ENCODE measurements at regions not wholly inside any gene's neighbourhood (a gene's known extent, or its start where the extent isn't known, plus 50 kb on each side); places are given as distances from the start of the nearest gene placed in this dataset.

DNA sequence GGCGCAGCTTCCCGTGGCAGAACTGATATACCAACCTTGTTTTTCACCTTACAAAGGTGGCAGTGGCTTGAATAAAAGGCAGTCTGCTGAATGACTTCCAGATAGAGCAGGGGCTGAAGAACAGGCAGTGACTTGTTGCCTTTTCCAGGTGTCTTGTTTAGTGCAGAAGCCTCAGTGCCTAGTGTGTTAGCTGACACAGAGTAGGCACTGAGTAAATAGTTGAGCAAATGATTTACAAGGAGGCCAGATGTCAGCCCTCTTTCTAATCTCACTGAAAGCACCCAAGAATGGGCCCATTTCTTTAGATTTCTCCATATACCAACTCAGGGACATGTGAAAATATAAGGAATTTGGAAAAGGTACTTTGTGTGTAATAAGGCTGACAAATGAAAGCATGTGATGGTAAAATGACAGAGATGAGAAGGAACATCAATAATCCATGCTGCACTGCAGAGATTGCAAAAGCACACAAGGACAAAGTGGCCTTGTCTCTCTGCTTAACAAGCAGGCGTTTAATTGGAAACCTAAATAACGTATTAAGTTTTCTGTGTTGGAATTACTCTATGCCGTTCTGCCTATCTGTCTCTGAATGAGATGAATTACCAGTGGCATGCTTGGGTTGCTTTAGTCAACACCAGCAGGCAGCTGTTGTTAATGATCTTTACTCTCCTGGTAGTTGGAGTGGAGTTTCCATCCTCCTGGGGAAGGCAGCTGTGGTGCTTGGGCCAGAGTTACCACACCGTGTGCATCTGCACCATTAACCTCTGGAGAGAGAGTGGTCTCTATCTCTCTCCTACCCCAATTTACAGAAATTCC lies 360.1 kb upstream of the C9orf72 start:
- Histone ChIP-seq H3K4me3 (no peak overlapping the region), H3K36me3 (no peaks in the 10 kb centered on the region), H3K27ac (no peak overlapping the region), H3K27me3 (no peaks in the 10 kb centered on the region), H3K4me1 (ENCODE audit: insufficient read depth) (no peaks in the 10 kb centered on the region), H3K9me3 (no peaks in the 10 kb centered on the region)
- DNase-seq, result no peak
- TF ChIP-seq, protein P1, sequence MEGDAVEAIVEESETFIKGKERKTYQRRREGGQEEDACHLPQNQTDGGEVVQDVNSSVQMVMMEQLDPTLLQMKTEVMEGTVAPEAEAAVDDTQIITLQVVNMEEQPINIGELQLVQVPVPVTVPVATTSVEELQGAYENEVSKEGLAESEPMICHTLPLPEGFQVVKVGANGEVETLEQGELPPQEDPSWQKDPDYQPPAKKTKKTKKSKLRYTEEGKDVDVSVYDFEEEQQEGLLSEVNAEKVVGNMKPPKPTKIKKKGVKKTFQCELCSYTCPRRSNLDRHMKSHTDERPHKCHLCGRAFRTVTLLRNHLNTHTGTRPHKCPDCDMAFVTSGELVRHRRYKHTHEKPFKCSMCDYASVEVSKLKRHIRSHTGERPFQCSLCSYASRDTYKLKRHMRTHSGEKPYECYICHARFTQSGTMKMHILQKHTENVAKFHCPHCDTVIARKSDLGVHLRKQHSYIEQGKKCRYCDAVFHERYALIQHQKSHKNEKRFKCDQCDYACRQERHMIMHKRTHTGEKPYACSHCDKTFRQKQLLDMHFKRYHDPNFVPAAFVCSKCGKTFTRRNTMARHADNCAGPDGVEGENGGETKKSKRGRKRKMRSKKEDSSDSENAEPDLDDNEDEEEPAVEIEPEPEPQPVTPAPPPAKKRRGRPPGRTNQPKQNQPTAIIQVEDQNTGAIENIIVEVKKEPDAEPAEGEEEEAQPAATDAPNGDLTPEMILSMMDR (IDR thresholded peaks at IDR 0.05), result no peak
- TF ChIP-seq EP300 (IDR thresholded peaks at IDR 0.05) (no peak), POLR2A (IDR thresholded peaks at IDR 0.05) (no peak)
- WGBS, 3 donors, result 63 to 67% (median 67%) methylated on average over 6 of the region's 6 CpGs
- intact Hi-C loops (cut with DNase I), result loop anchor here in 1 of 4 donors (10.0 kb wide), 1 partner anchor 49 kb away; no protein-coding TSS in a partner anchor

DNA sequence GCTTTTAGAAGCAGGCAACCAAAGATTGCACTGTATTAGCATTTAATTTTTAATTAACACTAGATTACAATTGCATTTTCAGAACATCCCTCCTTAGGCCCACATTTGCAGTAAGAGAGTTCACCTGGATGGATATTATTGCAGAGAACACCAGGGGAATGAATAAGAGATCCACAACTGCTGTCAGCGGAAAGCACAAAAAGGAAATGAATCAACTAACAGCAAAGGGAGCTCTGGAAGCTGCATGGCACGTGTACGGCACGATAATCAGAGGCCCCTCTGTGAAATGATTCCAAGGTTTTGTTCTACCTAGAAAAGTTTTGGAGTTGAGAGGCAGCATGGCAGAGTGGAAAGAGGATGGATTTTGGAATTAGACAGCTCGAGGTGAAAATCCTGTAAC lies 361.2 kb upstream of the C9orf72 start:
- Histone ChIP-seq H3K27ac (no peak overlapping the region), H3K4me3 (no peak overlapping the region), H3K4me1 (ENCODE audit: insufficient read depth) (no peaks in the 10 kb centered on the region), H3K27me3 (no peaks in the 10 kb centered on the region), H3K9me3 (no peaks in the 10 kb centered on the region), H3K36me3 (no peaks in the 10 kb centered on the region)
- intact Hi-C loops (cut with DNase I), result loop anchor here in 1 of 4 donors (10.0 kb wide), 1 partner anchor 50 kb away; no protein-coding TSS in a partner anchor
- TF ChIP-seq POLR2A (IDR thresholded peaks at IDR 0.05), result no peak
- no peak for TF ChIP-seq EP300 (IDR thresholded peaks at IDR 0.05)
- TF ChIP-seq, protein P1 (IDR thresholded peaks at IDR 0.05), result no peak
- no peak for DNase-seq
- 71 to 84% (median 74%) methylated on average over 5 of the region's 5 CpGs for WGBS, 3 donors

DNA sequence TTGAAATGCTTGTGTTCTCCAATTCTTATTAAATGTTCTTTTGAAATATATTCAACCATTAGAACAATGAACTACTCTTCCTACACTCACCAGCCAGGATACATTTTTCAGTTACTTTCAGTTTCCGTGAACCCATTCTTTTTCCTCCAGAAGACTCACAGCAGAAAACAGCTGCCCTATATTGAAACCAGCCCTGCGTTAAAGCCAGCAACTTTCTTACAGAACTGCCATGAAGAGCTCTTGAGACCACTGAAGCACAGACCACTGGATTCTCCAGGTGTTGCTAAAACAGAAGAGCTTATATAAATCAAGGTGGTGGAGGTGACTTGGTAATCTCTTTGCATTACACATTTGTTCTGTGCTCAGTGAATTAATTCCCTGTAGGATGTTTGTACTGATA lies 365.9 kb upstream of the C9orf72 start:
- no peak overlapping the region for H3K4me3 ChIP-seq
- H3K36me3 ChIP-seq, result no peaks in the 10 kb centered on the region
- intact Hi-C loops (cut with DNase I), result loop anchor here in 1 of 4 donors (10.0 kb wide), 1 partner anchor 54 kb away; no protein-coding TSS in a partner anchor
- DNase-seq, result no peak
- no peaks in the 10 kb centered on the region for H3K4me1 ChIP-seq (ENCODE audit: insufficient read depth)
- H3K27me3 ChIP-seq, result no peaks in the 10 kb centered on the region
- no peak overlapping the region for H3K27ac ChIP-seq
- WGBS, 3 donors, result 57 to 76% (median 72%) methylated on average over 2 of the region's 2 CpGs
- H3K9me3 ChIP-seq, result no peaks in the 10 kb centered on the region
- no peak for TF ChIP-seq POLR2A (IDR thresholded peaks at IDR 0.05)
- TF ChIP-seq EP300 (IDR thresholded peaks at IDR 0.05), result no peak
- TF ChIP-seq, protein P1 (IDR thresholded peaks at IDR 0.05), result no peak

DNA sequence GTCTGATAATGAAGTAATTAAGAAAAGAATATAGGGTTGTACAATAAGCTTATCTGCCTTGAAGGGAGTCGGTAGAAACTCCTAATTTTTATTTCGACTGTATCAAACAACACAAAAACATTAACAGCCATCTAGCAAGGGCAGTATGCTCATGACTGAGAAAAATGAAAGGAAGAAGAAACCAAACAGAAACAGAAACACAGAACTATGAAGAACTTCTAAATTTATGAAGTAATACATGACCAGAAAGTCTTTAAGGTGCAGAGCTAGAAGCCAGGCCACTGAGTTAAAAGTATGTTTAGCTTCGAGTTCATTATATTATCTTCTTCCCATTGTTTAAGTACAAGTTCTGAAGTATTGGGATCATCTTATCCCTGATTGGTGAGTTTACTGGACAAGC lies 367.3 kb upstream of the C9orf72 start:
- H3K4me1 ChIP-seq (ENCODE audit: insufficient read depth), result no peaks in the 10 kb centered on the region
- H3K4me3 ChIP-seq, result no peak overlapping the region
- 40 to 56% (median 42%) methylated on average over 3 of the region's 3 CpGs for WGBS, 3 donors
- no peak for DNase-seq
- no peaks in the 10 kb centered on the region for H3K27me3 ChIP-seq
- TF ChIP-seq, protein P1 (IDR thresholded peaks at IDR 0.05), result no peak
- no peak for TF ChIP-seq EP300 (IDR thresholded peaks at IDR 0.05)
- TF ChIP-seq POLR2A (IDR thresholded peaks at IDR 0.05), result no peak
- no peaks in the 10 kb centered on the region for H3K9me3 ChIP-seq
- intact Hi-C loops (cut with DNase I), result no loop called here
- H3K36me3 ChIP-seq, result no peaks in the 10 kb centered on the region
- H3K27ac ChIP-seq, result no peak overlapping the region

Measured in ovary (tissue), 7 donors.